Activated CD4-positive, alpha-beta T cell treated with anti-CD3 and anti-CD28 coated beads, Interleukin-2, amount 50 U/mL, for 24 hours (primary cell): ENCODE measurements at regions not wholly inside any gene's neighbourhood (a gene's known extent, or its start where the extent isn't known, plus 50 kb on each side); places are given as distances from the start of the nearest gene placed in this dataset.
"Not testable (repeated sequence)": the region's sequence is repeated elsewhere in the genome, so short reads cannot be mapped to it uniquely, and the experiment has no call there.

ENCODE experiments used
- DNase-seq, 2 donors: peaks; one replicate each; pipeline ENCODE4 v3.0.0-alpha.2; 2020; ENCODE audit warnings: low read depth in 1 of 2, low spot score in 1 of 2

- DNase-seq, result not testable (repeated sequence)
These were observed 72.1 kb upstream of the GMDS start for GRCh38 chr6:2317498-2317897.

GRCh38 chr6:2314641-2315040 is 69.2 kb upstream of the GMDS start:
- DNase-seq, result no peak

GRCh38 chr6:2310042-2310441 is 64.6 kb upstream of the GMDS start:
- DNase-seq, result no peak

GRCh38 chr6:2309122-2309521 is 63.7 kb upstream of the GMDS start:
- no peak for DNase-seq

- no peak for DNase-seq
These were observed 62.4 kb upstream of the GMDS start for GRCh38 chr6:2307799-2308198.

- no peak for DNase-seq
These were observed 60.5 kb upstream of the GMDS start for GRCh38 chr6:2305951-2306350.

GRCh38 chr6:2302482-2302881 is 57.1 kb upstream of the GMDS start:
- not testable (repeated sequence) for DNase-seq

GRCh38 chr6:2296781-2297180 is 51.4 kb upstream of the GMDS start:
- no peak for DNase-seq
